NCI-H2107 treated with DMSO at 0.1 percent for 48 hours (cell line): ENCODE measurements at regions not wholly inside any gene's neighbourhood (a gene's known extent, or its start where the extent isn't known, plus 50 kb on each side); places are given as distances from the start of the nearest gene placed in this dataset.
A peak's percentile ranks its signal among the peaks of the same experiment; 100 is the strongest.
"Not testable (repeated sequence)": the region's sequence is repeated elsewhere in the genome, so short reads cannot be mapped to it uniquely, and the experiment has no call there.

ENCODE experiments used
- DNase-seq: peaks from one replicate; lab custom pipeline; 2025; ENCODE audit not compliant: unreplicated experiment; lab: John Stamatoyannopoulos, UW

GRCh38 chr7:83306502-83306901 lies 143.8 kb upstream of the PCLO start:
- DNase-seq, result no peak

- no peak for DNase-seq
These were observed 142.3 kb upstream of the PCLO start for GRCh38 chr7:83305027-83305426.

GRCh38 chr7:83301416-83301815 lies 138.7 kb upstream of the PCLO start:
- no peak for DNase-seq

GRCh38 chr7:83290211-83290610 lies 127.5 kb upstream of the PCLO start:
- no peak for DNase-seq

GRCh38 chr7:83289419-83289993 lies 126.8 kb upstream of the PCLO start:
- no peak for DNase-seq

GRCh38 chr7:83280671-83281070 lies 118.0 kb upstream of the PCLO start:
- no peak for DNase-seq

- DNase-seq, result no peak
These were observed 113.6 kb upstream of the PCLO start for GRCh38 chr7:83276250-83276649.

GRCh38 chr7:83273699-83274098 lies 111.0 kb upstream of the PCLO start:
- DNase-seq, result no peak

GRCh38 chr7:83271212-83272099 lies 108.8 kb upstream of the PCLO start:
- peak; percentile 63 for DNase-seq

- DNase-seq, result no peak
These were observed 107.7 kb upstream of the PCLO start for GRCh38 chr7:83270407-83270806.

GRCh38 chr7:83267141-83267631 lies 104.5 kb upstream of the PCLO start:
- DNase-seq, result peak; percentile 20

GRCh38 chr7:83263442-83264034 lies 100.9 kb upstream of the PCLO start:
- DNase-seq, result not testable (repeated sequence)

- no peak for DNase-seq
These were observed 96.4 kb upstream of the PCLO start for GRCh38 chr7:83259064-83259463.

GRCh38 chr7:83248000-83248399 lies 85.3 kb upstream of the PCLO start:
- DNase-seq, result no peak

- not testable (repeated sequence) for DNase-seq
These were observed 56.5 kb upstream of the PCLO start for GRCh38 chr7:83219231-83219630.

- no peak for DNase-seq
These were observed 50.2 kb upstream of the PCLO start for GRCh38 chr7:83212883-83213282.
